BLaER1 treated with 17β-estradiol and CSF1 and Interleukin-3, amounts not matched to agents 10 nM and 100 nM (cell line): ENCODE measurements at regions not wholly inside any gene's neighbourhood (a gene's known extent, or its start where the extent isn't known, plus 50 kb on each side); places are given as distances from the start of the nearest gene placed in this dataset.

Experiments
- H3K27ac ChIP-seq, 11 experiments: shearing (Covaris generic); formaldehyde crosslinking; 2 replicates each; pipeline ENCODE4 v1.8.1; 2022
- H3K27me3 ChIP-seq, 11 experiments: shearing (Covaris generic); formaldehyde crosslinking; 2 replicates each; pipeline ENCODE4 v1.8.1; 2022
- H3K36me3 ChIP-seq, 11 experiments: shearing (Covaris generic); formaldehyde crosslinking; 2 replicates each; pipeline ENCODE4 v1.8.1; 2022
- H3K4me1 ChIP-seq, 10 experiments: shearing (Covaris generic); formaldehyde crosslinking; 2 replicates each; pipeline ENCODE4 v1.8.1; 2022
- H3K4me2 ChIP-seq, 11 experiments: shearing (Covaris generic); formaldehyde crosslinking; 2 replicates each; pipeline ENCODE4 v1.8.1; 2022
- H3K4me3 ChIP-seq, 10 experiments: shearing (Covaris generic); formaldehyde crosslinking; 2 replicates each; pipeline ENCODE4 v1.8.1; 2022
- H3K9ac ChIP-seq, 11 experiments: shearing (Covaris generic); formaldehyde crosslinking; 2 replicates each; pipeline ENCODE4 v1.8.1; 2022
- H3K9me3 ChIP-seq, 11 experiments: shearing (Covaris generic); formaldehyde crosslinking; replicated peaks in 1 of 11; 2 replicates each; pipeline ENCODE4 v1.8.1; 2022
- H4K20me1 ChIP-seq, 11 experiments: shearing (Covaris generic); formaldehyde crosslinking; 2 replicates each; pipeline ENCODE4 v1.8.1; 2022
- Cebpa-rat ChIP-seq, 11 experiments: shearing (Covaris generic); IDR thresholded peaks; 2 replicates each; pipeline ENCODE4 v1.8.1; 2022

DNA sequence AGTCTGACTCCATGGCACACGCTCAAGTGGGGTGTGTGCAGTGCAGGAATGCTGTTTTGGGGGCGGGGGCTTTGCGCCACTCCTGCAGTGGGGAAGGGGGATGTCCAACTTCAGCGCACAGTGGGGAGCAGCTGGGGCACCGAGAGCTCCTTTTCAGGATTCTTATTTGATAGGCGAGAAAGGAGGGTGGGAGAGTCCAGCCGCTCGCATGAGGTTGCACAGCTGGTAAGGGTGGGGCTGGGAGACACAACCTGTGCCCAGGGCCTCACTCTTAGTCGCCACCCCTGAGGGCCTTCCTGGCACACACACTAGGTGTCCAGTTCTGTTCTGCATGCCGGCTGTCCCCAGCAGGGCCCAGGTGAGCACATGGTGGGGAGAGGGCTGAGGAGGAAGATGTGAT, 190.8 kb downstream of the UQCRFS1 start:
- Histone ChIP-seq H3K27ac (no peak overlapping the region), H3K4me3 (no peak overlapping the region), H3K36me3 (no peaks in the 10 kb centered on the region), H3K4me2 (no peak overlapping the region), H3K9me3 (no peaks in the 10 kb centered on the region), H4K20me1 (no peaks in the 10 kb centered on the region; a peak in 1 of 22 replicates), H3K9ac (no peak overlapping the region), H3K27me3 (peaks cover 0 to 3% (median 0%) of the 10 kb centered on the region in 11 experiments; a peak in 4 of 22 replicates), H3K4me1 (no peaks in the 10 kb centered on the region)
- TF ChIP-seq Cebpa-rat (IDR thresholded peaks at IDR 0.05) = no peak

DNA sequence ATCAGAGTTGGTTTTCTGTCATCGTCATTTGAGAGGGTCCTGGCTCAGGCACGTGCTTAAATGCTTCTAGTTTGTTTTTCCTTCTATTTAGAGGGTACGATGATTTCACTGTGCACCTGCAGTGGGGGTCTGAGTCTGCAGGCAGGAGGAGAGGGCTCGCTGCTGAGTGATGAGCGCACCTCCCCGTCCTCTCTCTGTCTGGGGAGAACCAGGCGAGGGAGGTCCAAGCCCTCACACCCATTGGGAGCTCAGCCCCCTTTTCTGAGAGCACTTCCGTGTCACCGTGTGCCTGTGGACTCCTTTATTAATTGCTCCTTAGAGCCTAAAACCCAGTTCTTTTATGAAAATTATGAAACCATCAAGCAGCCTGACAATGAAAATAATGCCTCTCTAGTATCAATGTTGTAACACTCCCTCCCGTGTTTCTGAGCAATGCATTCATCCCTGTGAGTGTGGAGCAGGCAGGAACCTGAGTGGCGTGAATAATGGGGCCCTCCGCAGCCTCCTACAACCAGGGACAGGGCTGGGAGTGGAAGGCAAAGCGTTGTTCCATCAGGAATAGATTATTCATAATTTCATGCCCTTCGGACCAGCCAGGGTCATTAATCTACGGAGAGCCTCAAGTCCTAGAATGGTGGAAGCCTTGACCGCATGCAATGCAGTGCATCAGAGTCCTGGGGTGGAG, 191.6 kb downstream of the UQCRFS1 start:
- no peak overlapping the region for H3K27ac ChIP-seq
- H3K4me1 ChIP-seq = no peaks in the 10 kb centered on the region
- peaks cover 0 to 10% (median 6%) of the 10 kb centered on the region in 11 experiments; a peak in 7 of 22 replicates for H3K27me3 ChIP-seq
- no peak for TF ChIP-seq Cebpa-rat (IDR thresholded peaks at IDR 0.05)
- no peak overlapping the region for H3K4me3 ChIP-seq
- no peaks in the 10 kb centered on the region for H4K20me1 ChIP-seq
- no peaks in the 10 kb centered on the region for H3K9me3 ChIP-seq
- no peak overlapping the region for H3K4me2 ChIP-seq
- no peaks in the 10 kb centered on the region for H3K36me3 ChIP-seq
- H3K9ac ChIP-seq = no peak overlapping the region

- Histone ChIP-seq H3K4me3 (no peak overlapping the region), H3K4me2 (no peak overlapping the region), H3K36me3 (no peaks in the 10 kb centered on the region), H4K20me1 (no peaks in the 10 kb centered on the region), H3K9me3 (no peaks in the 10 kb centered on the region), H3K4me1 (no peaks in the 10 kb centered on the region), H3K27me3 (peaks cover 0 to 30% (median 10%) of the 10 kb centered on the region in 11 experiments; a peak in 11 of 22 replicates), H3K9ac (no peak overlapping the region), H3K27ac (no peak overlapping the region)
- no peak for TF ChIP-seq Cebpa-rat (IDR thresholded peaks at IDR 0.05)
These were observed 193.5 kb downstream of the UQCRFS1 start for GRCh38 chr19:29019403-29019802.

DNA sequence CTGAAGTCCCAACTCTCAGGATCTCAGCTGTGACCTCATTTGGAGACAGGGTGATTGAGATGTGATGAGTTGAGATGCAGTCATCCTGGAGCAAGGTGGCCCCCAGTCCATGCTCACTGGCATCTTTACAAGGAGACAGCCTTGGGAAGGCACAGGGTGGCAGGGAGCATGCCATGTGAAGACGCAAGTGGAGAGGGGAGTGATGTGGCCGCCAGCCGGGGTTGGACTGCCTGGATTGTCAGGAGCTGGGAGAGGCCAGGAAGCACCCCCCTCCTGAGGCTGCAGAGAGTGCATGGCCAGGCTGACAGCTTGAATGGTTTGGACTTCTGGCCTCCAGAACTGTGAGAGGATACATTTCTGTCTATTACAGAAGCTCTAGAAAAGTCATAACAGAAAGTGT, 194.4 kb downstream of the UQCRFS1 start:
- Histone ChIP-seq H4K20me1 (no peaks in the 10 kb centered on the region), H3K27me3 (peaks cover 0 to 31% (median 10%) of the 10 kb centered on the region in 11 experiments; a peak in 11 of 22 replicates), H3K9ac (no peak overlapping the region), H3K36me3 (no peaks in the 10 kb centered on the region), H3K4me1 (no peaks in the 10 kb centered on the region), H3K9me3 (no peaks in the 10 kb centered on the region), H3K27ac (no peak overlapping the region), H3K4me3 (no peak overlapping the region), H3K4me2 (no peak overlapping the region)
- no peak for TF ChIP-seq Cebpa-rat (IDR thresholded peaks at IDR 0.05)

DNA sequence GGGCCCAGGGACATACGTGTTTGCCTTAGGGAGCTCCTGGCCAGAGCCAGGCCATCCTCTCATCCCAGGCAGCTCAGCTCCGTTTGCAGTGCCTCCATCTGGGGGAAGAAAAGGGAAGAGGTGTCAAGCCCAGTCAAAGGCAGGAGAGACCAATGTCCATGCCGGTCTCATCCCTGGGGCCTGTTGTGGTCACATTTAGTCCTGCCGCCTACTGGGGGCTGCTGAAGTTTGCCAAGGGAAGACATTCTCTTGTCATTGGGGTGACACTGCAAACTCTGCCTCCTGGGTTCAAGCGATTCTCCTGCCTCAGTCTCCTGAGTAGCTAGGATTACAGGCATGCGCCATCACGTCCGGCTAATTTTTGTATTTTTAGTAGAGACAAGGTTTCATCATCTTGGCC, 195.2 kb downstream of the UQCRFS1 start:
- H3K9ac ChIP-seq = no peak overlapping the region
- no peaks in the 10 kb centered on the region for H3K4me1 ChIP-seq
- no peaks in the 10 kb centered on the region for H3K9me3 ChIP-seq
- H3K27me3 ChIP-seq = peaks cover 0 to 31% (median 10%) of the 10 kb centered on the region in 11 experiments; a peak in 11 of 22 replicates
- no peak overlapping the region for H3K4me2 ChIP-seq
- no peak overlapping the region for H3K4me3 ChIP-seq
- H3K27ac ChIP-seq = no peak overlapping the region
- H3K36me3 ChIP-seq = no peaks in the 10 kb centered on the region
- H4K20me1 ChIP-seq = no peaks in the 10 kb centered on the region
- TF ChIP-seq Cebpa-rat (IDR thresholded peaks at IDR 0.05) = no peak

DNA sequence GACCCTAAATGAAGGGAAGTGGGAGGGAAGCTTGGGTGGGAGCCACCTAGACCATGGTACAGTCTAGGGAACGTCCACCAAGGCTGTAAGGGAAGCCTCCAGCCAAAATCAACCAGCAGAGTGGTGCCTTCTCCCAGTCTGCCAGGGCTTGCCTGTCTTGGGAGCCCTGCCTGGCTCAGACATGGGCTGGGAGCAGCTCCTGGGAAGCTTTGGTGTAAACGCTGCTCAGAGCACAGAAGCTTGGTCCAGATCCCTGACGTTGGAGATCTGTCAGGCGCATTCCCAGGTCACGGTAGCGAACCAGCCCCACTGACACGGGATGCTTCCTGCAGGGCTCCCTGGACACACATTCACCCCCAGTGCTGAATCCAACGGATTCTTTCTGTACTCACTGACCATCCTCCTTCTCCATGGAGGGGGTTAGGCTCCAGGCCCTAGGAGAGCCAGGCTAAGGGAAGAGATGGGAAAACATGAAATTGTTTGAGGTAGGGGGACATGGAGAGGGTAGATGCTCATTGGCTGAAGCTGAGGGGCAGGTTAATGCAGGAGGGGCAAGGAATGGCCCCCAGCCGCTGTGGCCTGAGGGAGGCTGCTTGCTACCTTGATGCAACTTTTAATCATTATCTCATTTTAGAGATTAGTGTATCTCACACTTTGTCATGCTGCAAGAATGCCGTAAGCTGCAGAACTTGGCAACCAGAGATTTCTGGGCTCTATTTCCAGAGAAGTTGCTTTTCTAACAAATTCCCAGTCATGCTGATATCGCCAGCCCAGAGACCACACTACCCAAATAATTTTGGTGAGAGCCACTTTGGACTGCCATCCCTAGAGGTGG, 195.8 kb downstream of the UQCRFS1 start:
- H3K4me2 ChIP-seq = no peak overlapping the region
- no peak for TF ChIP-seq Cebpa-rat (IDR thresholded peaks at IDR 0.05)
- H3K27ac ChIP-seq = no peak overlapping the region
- peaks cover 0 to 31% (median 10%) of the 10 kb centered on the region in 11 experiments; a peak in 11 of 22 replicates for H3K27me3 ChIP-seq
- no peaks in the 10 kb centered on the region for H3K4me1 ChIP-seq
- no peaks in the 10 kb centered on the region for H3K36me3 ChIP-seq
- H3K4me3 ChIP-seq = no peak overlapping the region
- no peaks in the 10 kb centered on the region for H4K20me1 ChIP-seq
- no peak overlapping the region for H3K9ac ChIP-seq
- H3K9me3 ChIP-seq = no peaks in the 10 kb centered on the region

DNA sequence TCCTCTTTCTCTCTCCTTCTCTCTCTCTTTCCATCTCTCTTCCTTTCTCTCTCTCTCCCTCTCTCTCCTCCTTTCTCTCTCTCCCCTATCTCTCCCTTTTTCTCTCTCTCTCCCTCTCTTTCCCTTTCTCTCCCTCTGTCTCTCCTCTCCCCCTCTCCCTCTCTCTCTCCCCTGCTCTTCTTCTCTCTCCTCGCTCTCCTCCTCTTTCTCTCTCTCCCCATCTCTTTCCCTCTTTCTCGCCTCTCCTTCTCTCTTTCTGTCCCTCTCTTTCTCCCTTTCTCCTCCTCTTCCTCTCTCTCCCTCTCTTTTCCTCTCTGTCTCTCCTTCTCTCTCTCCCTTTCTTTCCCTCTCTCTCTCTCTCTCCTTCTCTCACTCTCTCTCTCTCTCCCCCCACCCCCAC, 196.6 kb downstream of the UQCRFS1 start:
- no peak overlapping the region for H3K4me3 ChIP-seq
- no peak for TF ChIP-seq Cebpa-rat (IDR thresholded peaks at IDR 0.05)
- peaks cover 0 to 2% (median 0%) of the 10 kb centered on the region in 10 experiments; a peak in 1 of 20 replicates for H3K4me1 ChIP-seq
- no peak overlapping the region for H3K4me2 ChIP-seq
- no peaks in the 10 kb centered on the region for H3K36me3 ChIP-seq
- H3K9me3 ChIP-seq = no peaks in the 10 kb centered on the region
- no peak overlapping the region for H3K9ac ChIP-seq
- no peaks in the 10 kb centered on the region for H4K20me1 ChIP-seq
- H3K27me3 ChIP-seq = peaks cover 0 to 31% (median 10%) of the 10 kb centered on the region in 11 experiments; a peak in 11 of 22 replicates
- no peak overlapping the region for H3K27ac ChIP-seq

DNA sequence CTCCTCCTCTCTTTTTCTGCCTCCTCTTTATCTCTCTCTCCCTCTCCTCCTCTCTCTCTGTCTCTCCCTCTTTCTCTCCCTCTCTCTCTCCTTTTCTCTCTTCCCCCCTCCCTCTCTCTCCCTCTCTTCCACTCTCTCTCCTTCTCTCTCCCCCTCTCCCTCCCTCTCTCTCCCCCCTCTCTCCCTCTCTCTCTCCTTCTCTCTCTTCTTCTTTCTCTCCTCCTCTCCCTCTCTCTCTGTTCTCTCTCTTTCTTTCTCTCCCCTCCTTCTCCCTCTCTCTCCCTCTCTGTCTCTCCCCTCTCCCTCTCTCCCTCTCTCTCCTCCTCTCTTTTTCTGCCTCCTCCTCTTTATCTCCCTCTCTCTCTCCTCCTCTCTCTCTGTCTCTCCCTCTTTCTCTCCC, 197.4 kb downstream of the UQCRFS1 start:
- Histone ChIP-seq H3K4me3 (no peak overlapping the region), H3K9me3 (no peaks in the 10 kb centered on the region), H3K27me3 (peaks cover 0 to 31% (median 10%) of the 10 kb centered on the region in 11 experiments; a peak in 11 of 22 replicates), H4K20me1 (no peaks in the 10 kb centered on the region), H3K27ac (no peak overlapping the region), H3K36me3 (no peaks in the 10 kb centered on the region), H3K4me1 (peaks cover 0 to 6% (median 0%) of the 10 kb centered on the region in 10 experiments; a peak in 1 of 20 replicates), H3K4me2 (no peak overlapping the region), H3K9ac (no peak overlapping the region)
- no peak for TF ChIP-seq Cebpa-rat (IDR thresholded peaks at IDR 0.05)

GRCh38 chr19:29014857-29015436, 198.0 kb downstream of the UQCRFS1 start:
- Histone ChIP-seq H3K4me2 (no peak overlapping the region), H3K9ac (no peak overlapping the region), H4K20me1 (no peaks in the 10 kb centered on the region), H3K9me3 (no peaks in the 10 kb centered on the region), H3K27me3 (peaks cover 0 to 31% (median 10%) of the 10 kb centered on the region in 11 experiments; a peak in 11 of 22 replicates), H3K27ac (no peak overlapping the region), H3K36me3 (no peaks in the 10 kb centered on the region), H3K4me1 (peaks cover 0 to 6% (median 0%) of the 10 kb centered on the region in 10 experiments; a peak in 1 of 20 replicates), H3K4me3 (no peak overlapping the region)
- TF ChIP-seq Cebpa-rat (IDR thresholded peaks at IDR 0.05) = no peak
